H1 (cell line): ENCODE measurements at regions not wholly inside any gene's neighbourhood (a gene's known extent, or its start where the extent isn't known, plus 50 kb on each side); places are given as distances from the start of the nearest gene placed in this dataset.

ENCODE experiments used
- ATF3 ChIP-seq: IDR thresholded peaks from 2 replicates; pipeline ENCODE4 v1.6.1; 2011; ENCODE audit warnings: low read depth, mild to moderate bottlenecking, low read length; ENCODE audit not compliant: insufficient read depth
- CTCF ChIP-seq, 3 experiments: IDR thresholded peaks; 1 replicate in 2 of 3; 2 replicates in 1 of 3; pipeline versions ENCODE4 v1.5.1 to v1.6.1; 2011; ENCODE audit warnings: low read length in 3 of 3, mild to moderate bottlenecking in 3 of 3, inconsistent platforms in 2 of 3, low read depth in 1 of 3, moderate library complexity in 1 of 3; ENCODE audit not compliant: insufficient read depth in 1 of 3; ENCODE audit errors: control extremely low read depth in 1 of 3
- KDM1A ChIP-seq: fragments of 200-600, 300-600 bp; sonication (generic); IDR thresholded peaks from 2 replicates; pipeline ENCODE4 v1.7.1; 2016; ENCODE audit warnings: mild to moderate bottlenecking, low read length, borderline replicate concordance
- KDM5A ChIP-seq: fragments of 200-600 bp; IDR thresholded peaks from 2 replicates; pipeline ENCODE4 v1.7.1; 2012; ENCODE audit warnings: mild to moderate bottlenecking, low read length, inconsistent platforms, mixed read lengths
- MAX ChIP-seq: IDR thresholded peaks from 2 replicates; pipeline ENCODE4 v1.6.1; 2012; ENCODE audit warnings: inconsistent platforms
- POLR2AphosphoS5 ChIP-seq: IDR thresholded peaks from 2 replicates; pipeline ENCODE4 v1.6.1; 2011; ENCODE audit warnings: low read depth, low read length
- RFX5 ChIP-seq: IDR thresholded peaks from 2 replicates; pipeline ENCODE4 v1.6.1; 2011; ENCODE audit warnings: low read depth, low read length, improper control_type of control experiment, borderline replicate concordance
- TAF1 ChIP-seq: IDR thresholded peaks from 2 replicates; pipeline ENCODE4 v1.6.1; 2011; ENCODE audit warnings: mild to moderate bottlenecking, low read depth, low read length
- TEAD4 ChIP-seq: IDR thresholded peaks from 2 replicates; pipeline ENCODE4 v1.6.1; 2012; ENCODE audit warnings: low read depth, low read length, inconsistent platforms, mixed read lengths
- USF2 ChIP-seq: IDR thresholded peaks from 2 replicates; pipeline ENCODE4 v1.6.1; 2011; ENCODE audit warnings: low read length, improper control_type of control experiment

- TF ChIP-seq KDM5A = no peak
- no peak for TF ChIP-seq TEAD4
- TF ChIP-seq CTCF (IDR thresholded peaks at IDR 0.05; ENCODE audit: control extremely low read depth in 1 of 3, insufficient read depth in 1 of 3, low read depth in 1 of 3, low read length in 3 of 3) = no peak
- TF ChIP-seq POLR2AphosphoS5 = no peak
- no peak for TF ChIP-seq USF2
- TF ChIP-seq ATF3 = no peak
- TF ChIP-seq MAX = no peak
- no peak; the same call in 1 of the 2 replicates for TF ChIP-seq KDM1A
- TF ChIP-seq TAF1 = no peak
- no peak for TF ChIP-seq RFX5
Measured at GRCh38 chr2:198253995-198254394, 449.6 kb downstream of the PLCL1 start.
